ENCODE measurements at regions not wholly inside any gene's neighbourhood (a gene's known extent, or its start where the extent isn't known, plus 50 kb on each side); places are given as distances from the start of the nearest gene placed in this dataset.
"Not testable (repeated sequence)": the region's sequence is repeated elsewhere in the genome, so short reads cannot be mapped to it uniquely, and the experiment has no call there.

DNA sequence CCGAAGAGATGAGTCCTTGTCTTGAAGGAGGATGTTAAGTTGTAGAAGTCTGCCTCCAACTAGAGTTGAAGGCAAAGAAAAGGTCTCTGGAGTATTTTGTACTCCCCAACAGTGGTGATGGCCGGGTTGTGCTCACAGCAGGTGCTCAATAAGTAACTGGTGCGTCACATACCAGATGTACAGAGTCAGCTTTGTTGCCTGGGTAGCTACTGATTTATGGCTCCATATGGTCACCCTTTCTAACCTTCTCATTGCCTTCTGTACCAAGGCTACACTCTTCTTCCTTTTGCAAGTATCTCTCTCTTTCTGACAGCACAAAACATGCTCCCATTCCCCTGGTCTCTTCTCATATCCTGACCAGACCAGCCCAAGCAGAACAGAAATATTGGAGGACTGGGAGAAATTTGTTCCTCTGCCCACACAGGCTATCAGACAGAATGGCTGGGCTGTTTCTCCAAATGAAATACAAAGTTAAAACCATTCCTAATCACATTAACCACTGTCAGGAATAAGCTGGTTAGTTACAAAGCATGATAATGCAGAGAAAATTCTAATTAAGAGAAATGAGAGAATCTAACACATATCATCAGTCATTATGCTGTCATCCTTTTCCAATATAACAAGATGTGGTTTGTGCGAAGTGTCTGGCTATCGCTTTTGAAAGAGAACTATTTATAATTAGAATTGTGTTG, 150.1 kb upstream of the LRRN1 start:
- POLR2A ChIA-PET, result no interaction called here
- CTCF ChIA-PET, result no interaction called here
- no peaks in the 10 kb centered on the region for H3K4me1 Mint-ChIP-seq (ENCODE audit: insufficient read depth, unreplicated experiment)
- DNase-seq (ENCODE audit: unreplicated experiment), result no peak
- H3K9me3 Mint-ChIP-seq (ENCODE audit: unreplicated experiment), result no peaks in the 10 kb centered on the region
- TF ChIP-seq, protein P1, sequence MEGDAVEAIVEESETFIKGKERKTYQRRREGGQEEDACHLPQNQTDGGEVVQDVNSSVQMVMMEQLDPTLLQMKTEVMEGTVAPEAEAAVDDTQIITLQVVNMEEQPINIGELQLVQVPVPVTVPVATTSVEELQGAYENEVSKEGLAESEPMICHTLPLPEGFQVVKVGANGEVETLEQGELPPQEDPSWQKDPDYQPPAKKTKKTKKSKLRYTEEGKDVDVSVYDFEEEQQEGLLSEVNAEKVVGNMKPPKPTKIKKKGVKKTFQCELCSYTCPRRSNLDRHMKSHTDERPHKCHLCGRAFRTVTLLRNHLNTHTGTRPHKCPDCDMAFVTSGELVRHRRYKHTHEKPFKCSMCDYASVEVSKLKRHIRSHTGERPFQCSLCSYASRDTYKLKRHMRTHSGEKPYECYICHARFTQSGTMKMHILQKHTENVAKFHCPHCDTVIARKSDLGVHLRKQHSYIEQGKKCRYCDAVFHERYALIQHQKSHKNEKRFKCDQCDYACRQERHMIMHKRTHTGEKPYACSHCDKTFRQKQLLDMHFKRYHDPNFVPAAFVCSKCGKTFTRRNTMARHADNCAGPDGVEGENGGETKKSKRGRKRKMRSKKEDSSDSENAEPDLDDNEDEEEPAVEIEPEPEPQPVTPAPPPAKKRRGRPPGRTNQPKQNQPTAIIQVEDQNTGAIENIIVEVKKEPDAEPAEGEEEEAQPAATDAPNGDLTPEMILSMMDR (IDR thresholded peaks at IDR 0.05; ENCODE audit: unreplicated experiment), result no peak
- H3K4me3 Mint-ChIP-seq (ENCODE audit: unreplicated experiment), result no peak overlapping the region
- no peaks in the 10 kb centered on the region for H3K36me3 Mint-ChIP-seq (ENCODE audit: insufficient read depth, unreplicated experiment)
- H3K27me3 Mint-ChIP-seq (ENCODE audit: insufficient read depth, unreplicated experiment), result no peaks in the 10 kb centered on the region
- no TSS peak for BruUV-seq (replicated peaks)
- H3K27ac Mint-ChIP-seq (ENCODE audit: low read depth, unreplicated experiment), result no peak overlapping the region
- intact Hi-C loops (cut with micrococcal nuclease), result no loop called here

DNA sequence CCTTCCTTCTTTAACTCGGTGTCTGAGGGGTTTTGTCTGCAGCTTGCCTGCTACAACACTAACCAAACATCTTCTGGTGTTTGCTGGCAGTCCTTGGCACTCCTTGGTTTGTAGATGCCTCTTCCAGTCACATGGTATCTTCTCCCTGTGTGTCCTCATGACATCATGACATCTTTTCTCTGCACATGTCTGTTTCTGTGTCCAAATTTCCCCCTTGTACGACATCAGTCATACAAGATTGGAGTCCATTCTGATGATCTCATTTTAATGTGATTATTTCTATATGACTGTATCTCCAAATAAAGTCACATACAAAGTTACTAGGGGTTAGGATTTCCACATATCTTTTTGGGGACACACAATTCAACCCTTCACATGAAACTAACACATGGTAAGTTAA, 152.3 kb upstream of the LRRN1 start:
- TF ChIP-seq, protein P1 (IDR thresholded peaks at IDR 0.05; ENCODE audit: unreplicated experiment), result no peak
- H3K9me3 Mint-ChIP-seq (ENCODE audit: unreplicated experiment), result no peaks in the 10 kb centered on the region
- no TSS peak for BruUV-seq (replicated peaks)
- no peak overlapping the region for H3K4me3 Mint-ChIP-seq (ENCODE audit: unreplicated experiment)
- no peak for DNase-seq (ENCODE audit: unreplicated experiment)
- intact Hi-C loops (cut with micrococcal nuclease), result no loop called here
- no peaks in the 10 kb centered on the region for H3K4me1 Mint-ChIP-seq (ENCODE audit: insufficient read depth, unreplicated experiment)
- H3K27me3 Mint-ChIP-seq (ENCODE audit: insufficient read depth, unreplicated experiment), result no peaks in the 10 kb centered on the region
- H3K27ac Mint-ChIP-seq (ENCODE audit: low read depth, unreplicated experiment), result no peak overlapping the region
- no peaks in the 10 kb centered on the region for H3K36me3 Mint-ChIP-seq (ENCODE audit: insufficient read depth, unreplicated experiment)
- ChIA-PET CTCF (no interaction called here), POLR2A (no interaction called here)

DNA sequence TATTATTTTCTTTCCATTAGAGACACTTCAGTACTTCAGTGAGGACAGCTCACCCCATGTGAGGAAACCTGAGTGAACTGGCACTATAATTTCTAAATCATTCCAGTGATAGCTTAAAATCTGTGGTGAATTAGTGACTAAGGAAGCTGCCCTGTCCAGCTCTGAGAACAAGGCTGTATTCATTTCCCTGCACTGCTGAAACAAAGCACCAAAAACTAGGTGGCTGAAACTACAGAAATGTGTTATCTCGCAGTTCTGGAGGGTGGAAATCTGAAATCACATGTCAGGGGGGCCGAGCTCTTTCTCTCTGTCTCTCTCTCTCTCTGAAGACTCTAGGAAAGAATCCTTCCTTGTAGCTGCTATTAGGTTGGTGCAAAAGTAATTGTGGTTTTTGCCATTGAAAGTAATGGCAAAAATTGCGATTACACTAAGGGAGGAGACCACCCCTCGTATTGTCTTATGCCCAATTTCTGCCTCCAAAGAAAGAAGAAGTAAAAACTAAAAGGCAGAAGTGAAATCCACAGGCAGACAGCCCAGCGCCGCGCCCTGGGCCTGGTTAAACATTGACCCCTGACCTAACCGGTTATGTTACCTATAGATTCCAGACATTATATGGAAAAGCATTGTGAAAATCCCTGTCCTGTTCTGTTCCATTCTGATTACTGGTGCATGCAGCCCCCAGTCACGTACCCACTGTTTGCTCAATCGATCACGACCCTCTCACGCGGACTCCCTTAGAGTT, 153.0 kb upstream of the LRRN1 start:
- POLR2A ChIA-PET; H3K36me3 Mint-ChIP-seq (ENCODE audit: insufficient read depth, unreplicated experiment); intact Hi-C loops (cut with micrococcal nuclease); H3K4me3 Mint-ChIP-seq (ENCODE audit: unreplicated experiment); H3K4me1 Mint-ChIP-seq (ENCODE audit: insufficient read depth, unreplicated experiment); H3K9me3 Mint-ChIP-seq (ENCODE audit: unreplicated experiment); H3K27me3 Mint-ChIP-seq (ENCODE audit: insufficient read depth, unreplicated experiment); BruUV-seq (replicated peaks); CTCF ChIA-PET; H3K27ac Mint-ChIP-seq (ENCODE audit: low read depth, unreplicated experiment); DNase-seq (ENCODE audit: unreplicated experiment): not testable (repeated sequence)

DNA sequence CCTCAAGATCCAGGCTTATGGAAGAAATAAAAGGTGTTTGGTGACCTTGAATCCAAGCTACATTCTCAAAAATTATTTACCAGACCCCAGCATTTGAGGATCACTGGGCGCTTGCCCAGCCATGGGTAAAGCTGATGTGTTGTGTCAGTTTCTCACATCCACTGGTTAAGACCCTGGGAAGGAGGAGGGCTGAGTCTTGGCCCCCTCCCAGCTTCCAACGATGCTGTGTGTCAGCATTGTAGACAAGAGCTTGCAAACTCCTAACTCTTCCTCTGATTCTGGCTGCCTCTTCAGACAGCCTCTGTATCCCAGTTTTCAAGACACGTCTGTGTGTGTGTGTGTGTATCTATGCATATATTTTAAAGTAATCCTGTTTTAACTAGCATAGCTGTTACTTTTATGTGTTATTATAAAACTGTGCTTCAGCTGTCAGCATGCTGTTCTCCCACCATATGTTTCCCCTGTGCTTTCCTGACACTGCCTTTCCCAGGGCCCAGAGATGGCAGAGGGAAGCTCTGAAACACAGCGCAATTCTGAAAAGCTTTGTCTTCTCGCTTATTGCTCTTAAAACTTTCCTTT, 157.3 kb upstream of the LRRN1 start:
- Mint-ChIP-seq H3K4me1 (ENCODE audit: insufficient read depth, unreplicated experiment) (peaks cover 4% of the 10 kb centered on the region), H3K9me3 (ENCODE audit: unreplicated experiment) (no peaks in the 10 kb centered on the region), H3K36me3 (ENCODE audit: insufficient read depth, unreplicated experiment) (no peaks in the 10 kb centered on the region), H3K4me3 (ENCODE audit: unreplicated experiment) (no peak overlapping the region), H3K27ac (ENCODE audit: low read depth, unreplicated experiment) (no peak overlapping the region), H3K27me3 (ENCODE audit: insufficient read depth, unreplicated experiment) (no peaks in the 10 kb centered on the region)
- ChIA-PET CTCF (no interaction called here), POLR2A (no interaction called here)
- no TSS peak for BruUV-seq (replicated peaks)
- intact Hi-C loops (cut with micrococcal nuclease), result no loop called here
- TF ChIP-seq, protein P1 (IDR thresholded peaks at IDR 0.05; ENCODE audit: unreplicated experiment), result no peak
- DNase-seq (ENCODE audit: unreplicated experiment), result no peak
